Esophagus (tissue), 2 donors: ENCODE measurements at regions not wholly inside any gene's neighbourhood (a gene's known extent, or its start where the extent isn't known, plus 50 kb on each side); places are given as distances from the start of the nearest gene placed in this dataset.

Experiments used
- H3K27ac ChIP-seq, 2 donors: one replicate each; pipeline ENCODE4 v1.5.1; 2013; ENCODE audit warnings: low read depth in 2 of 2, mild to moderate bottlenecking in 2 of 2, inconsistent platforms in 1 of 2, low read length in 1 of 2, moderate library complexity in 1 of 2
- H3K27me3 ChIP-seq, 2 donors: one replicate each; pipeline ENCODE4 v1.6.1; 2013; ENCODE audit warnings: low read length in 2 of 2, control low read depth in 1 of 2, mild to moderate bottlenecking in 1 of 2; ENCODE audit not compliant: insufficient read depth in 2 of 2, control insufficient read depth in 1 of 2
- H3K36me3 ChIP-seq, 2 donors: one replicate each; pipeline ENCODE4 v1.6.1; 2013; ENCODE audit warnings: low read length in 1 of 2; ENCODE audit not compliant: control insufficient read depth in 2 of 2, insufficient read depth in 2 of 2
- H3K4me1 ChIP-seq, 2 donors: one replicate each; pipeline ENCODE4 v1.6.1; 2013; ENCODE audit warnings: low read length in 1 of 2; ENCODE audit not compliant: control insufficient read depth in 2 of 2, insufficient read depth in 2 of 2
- H3K4me3 ChIP-seq, 2 donors: one replicate each; pipeline ENCODE4 v1.5.1; 2013; ENCODE audit warnings: low read length in 2 of 2, mild to moderate bottlenecking in 2 of 2, low read depth in 1 of 2, moderate library complexity in 1 of 2
- H3K9me3 ChIP-seq, 2 donors: one replicate each; pipeline ENCODE4 v1.6.1; 2013; ENCODE audit warnings: mild to moderate bottlenecking in 2 of 2, low read depth in 1 of 2, low read length in 1 of 2, moderate library complexity in 1 of 2; ENCODE audit not compliant: control insufficient read depth in 2 of 2, insufficient read depth in 1 of 2
- WGBS, 2 donors: extraction: QIAGEN DNeasy Blood & Tissue Kit; methylation state at CpG; one replicate each; pipeline ENCODE4 v1.1.7; 2013; 5-methylcytosine and 5-hydroxymethylcytosine counted together
- donor health status: healthy with polysubstance abuse.
- donor health status: Bipolar disorder and iron deficiency.

DNA sequence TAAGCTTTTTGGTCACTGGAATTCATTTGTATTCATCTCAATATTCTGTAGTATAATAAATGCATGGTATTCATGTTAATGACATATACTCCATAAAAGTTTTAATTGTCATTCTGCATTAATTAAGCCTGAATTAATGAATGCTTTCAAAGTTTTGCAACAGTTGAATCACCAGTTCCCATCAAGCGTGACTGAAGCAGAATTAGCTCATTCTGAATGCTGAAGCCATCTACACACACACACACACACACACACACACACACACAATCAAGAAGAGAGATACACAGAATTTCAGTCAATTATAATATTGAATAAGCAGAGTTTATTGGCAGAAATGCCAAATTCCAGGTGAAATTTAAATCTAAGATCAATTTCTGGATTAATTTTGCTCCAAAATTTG, 252.1 kb upstream of the KCNMB2 start:
- H3K9me3 ChIP-seq: no peaks in the 10 kb centered on the region
- no peak overlapping the region for H3K4me3 ChIP-seq
- WGBS, 2 donors: 67 to 68% methylated on average over 1 of the region's 1 CpG
- no peak overlapping the region for H3K27ac ChIP-seq
- H3K36me3 ChIP-seq: no peaks in the 10 kb centered on the region
- no peaks in the 10 kb centered on the region for H3K27me3 ChIP-seq
- H3K4me1 ChIP-seq: no peaks in the 10 kb centered on the region

- no peak overlapping the region for H3K4me3 ChIP-seq
- no peaks in the 10 kb centered on the region for H3K36me3 ChIP-seq
- H3K9me3 ChIP-seq: no peaks in the 10 kb centered on the region
- H3K27ac ChIP-seq: no peak overlapping the region
- WGBS, 2 donors: 72 to 86% methylated on average over 5 of the region's 5 CpGs
- H3K27me3 ChIP-seq: no peaks in the 10 kb centered on the region
- no peaks in the 10 kb centered on the region for H3K4me1 ChIP-seq
These were observed 248.2 kb upstream of the KCNMB2 start for GRCh38 chr3:178288074-178288473.

GRCh38 chr3:178289544-178290160, 246.6 kb upstream of the KCNMB2 start:
- Histone ChIP-seq H3K9me3 (no peaks in the 10 kb centered on the region), H3K27ac (no peak overlapping the region), H3K36me3 (no peaks in the 10 kb centered on the region), H3K4me3 (no peak overlapping the region), H3K27me3 (no peaks in the 10 kb centered on the region), H3K4me1 (no peaks in the 10 kb centered on the region)
- WGBS, 2 donors: 46 to 51% methylated on average over 6 of the region's 6 CpGs

GRCh38 chr3:178291574-178292370, 244.5 kb upstream of the KCNMB2 start:
- 56 to 77% methylated on average over 7 of the region's 7 CpGs for WGBS, 2 donors
- no peaks in the 10 kb centered on the region for H3K27me3 ChIP-seq
- H3K4me1 ChIP-seq: no peaks in the 10 kb centered on the region
- H3K27ac ChIP-seq: no peak overlapping the region
- H3K9me3 ChIP-seq: no peaks in the 10 kb centered on the region
- no peak overlapping the region for H3K4me3 ChIP-seq
- no peaks in the 10 kb centered on the region for H3K36me3 ChIP-seq

GRCh38 chr3:178295292-178295912, 240.8 kb upstream of the KCNMB2 start:
- 88 to 92% methylated on average over 2 of the region's 2 CpGs for WGBS, 2 donors
- no peak overlapping the region for H3K4me3 ChIP-seq
- H3K27me3 ChIP-seq: no peaks in the 10 kb centered on the region
- H3K36me3 ChIP-seq: no peaks in the 10 kb centered on the region
- no peak overlapping the region for H3K27ac ChIP-seq
- no peaks in the 10 kb centered on the region for H3K4me1 ChIP-seq
- no peaks in the 10 kb centered on the region for H3K9me3 ChIP-seq

DNA sequence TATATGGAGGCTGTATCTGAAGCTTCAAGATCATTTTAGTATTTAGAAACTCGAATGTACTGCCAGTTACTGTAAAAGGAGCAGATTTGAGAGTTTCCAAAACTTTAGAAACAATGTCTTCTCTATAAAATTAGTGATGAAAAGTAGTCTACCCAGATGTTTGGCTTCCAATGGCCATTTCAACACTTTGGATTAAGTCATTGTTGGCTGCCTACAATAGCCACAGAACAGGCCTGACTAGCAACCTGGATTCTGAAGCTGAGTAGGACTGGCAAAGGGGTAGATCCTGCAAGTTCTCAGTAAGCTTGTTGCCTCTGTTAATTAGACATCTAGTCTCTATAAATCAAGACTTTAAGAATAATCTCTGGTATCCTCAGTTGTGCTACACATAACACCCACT, 239.0 kb upstream of the KCNMB2 start:
- no peak overlapping the region for H3K4me3 ChIP-seq
- no peaks in the 10 kb centered on the region for H3K27me3 ChIP-seq
- no peak overlapping the region for H3K27ac ChIP-seq
- no peaks in the 10 kb centered on the region for H3K4me1 ChIP-seq
- no peaks in the 10 kb centered on the region for H3K36me3 ChIP-seq
- 71 to 76% methylated on average over 1 of the region's 1 CpG for WGBS, 2 donors
- no peaks in the 10 kb centered on the region for H3K9me3 ChIP-seq

DNA sequence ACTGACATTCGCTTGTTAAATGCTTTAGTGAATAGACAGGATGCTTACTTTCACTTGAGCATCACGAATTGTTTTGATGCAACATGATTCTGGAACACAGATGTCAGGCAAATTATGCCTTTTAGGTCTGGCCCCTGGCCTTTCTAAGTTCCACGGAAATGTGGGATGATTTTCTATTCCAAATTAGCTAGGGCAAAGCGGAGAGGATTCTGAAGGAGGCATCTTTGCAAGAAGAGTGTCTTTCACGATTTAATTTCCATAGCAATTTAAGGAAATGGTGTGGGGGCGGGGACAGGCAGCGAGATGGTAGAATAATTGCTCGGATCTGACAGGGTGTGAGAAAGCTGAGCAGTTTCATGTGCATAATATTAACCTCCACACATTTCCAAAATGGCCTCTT, 238.5 kb upstream of the KCNMB2 start:
- H3K36me3 ChIP-seq: no peaks in the 10 kb centered on the region
- no peaks in the 10 kb centered on the region for H3K9me3 ChIP-seq
- H3K4me3 ChIP-seq: no peak overlapping the region
- no peak overlapping the region for H3K27ac ChIP-seq
- H3K27me3 ChIP-seq: no peaks in the 10 kb centered on the region
- 89% methylated on average over 8 of the region's 8 CpGs for WGBS, 2 donors
- H3K4me1 ChIP-seq: no peaks in the 10 kb centered on the region

DNA sequence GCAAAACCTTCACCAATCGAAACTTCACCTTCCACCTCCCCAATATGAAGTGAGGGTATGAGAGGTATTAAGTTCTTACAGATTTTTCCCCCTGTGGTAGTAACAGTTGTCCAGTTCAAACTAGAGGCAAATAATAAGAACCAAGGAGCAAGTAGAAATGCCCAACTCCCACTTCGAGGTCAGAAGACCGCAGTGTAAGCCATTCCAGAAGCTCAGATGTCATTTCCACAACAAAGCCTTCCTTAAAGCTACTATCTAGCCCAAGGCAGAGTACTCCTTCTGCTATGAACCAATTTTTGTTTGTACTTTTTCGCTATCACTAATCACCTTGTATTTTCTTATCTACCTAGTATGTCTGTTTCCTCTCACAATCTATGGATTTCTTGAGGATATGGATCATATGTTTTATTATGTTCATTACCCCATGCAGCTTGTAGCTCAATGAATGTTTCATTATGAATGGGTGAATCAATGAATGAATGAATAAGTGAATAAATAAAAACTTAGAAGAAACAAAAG, 235.7 kb upstream of the KCNMB2 start:
- Histone ChIP-seq H3K4me1 (no peaks in the 10 kb centered on the region), H3K27ac (no peak overlapping the region), H3K27me3 (no peaks in the 10 kb centered on the region), H3K4me3 (no peak overlapping the region), H3K9me3 (no peaks in the 10 kb centered on the region), H3K36me3 (no peaks in the 10 kb centered on the region)
- 83 to 93% methylated on average over 4 of the region's 4 CpGs for WGBS, 2 donors

DNA sequence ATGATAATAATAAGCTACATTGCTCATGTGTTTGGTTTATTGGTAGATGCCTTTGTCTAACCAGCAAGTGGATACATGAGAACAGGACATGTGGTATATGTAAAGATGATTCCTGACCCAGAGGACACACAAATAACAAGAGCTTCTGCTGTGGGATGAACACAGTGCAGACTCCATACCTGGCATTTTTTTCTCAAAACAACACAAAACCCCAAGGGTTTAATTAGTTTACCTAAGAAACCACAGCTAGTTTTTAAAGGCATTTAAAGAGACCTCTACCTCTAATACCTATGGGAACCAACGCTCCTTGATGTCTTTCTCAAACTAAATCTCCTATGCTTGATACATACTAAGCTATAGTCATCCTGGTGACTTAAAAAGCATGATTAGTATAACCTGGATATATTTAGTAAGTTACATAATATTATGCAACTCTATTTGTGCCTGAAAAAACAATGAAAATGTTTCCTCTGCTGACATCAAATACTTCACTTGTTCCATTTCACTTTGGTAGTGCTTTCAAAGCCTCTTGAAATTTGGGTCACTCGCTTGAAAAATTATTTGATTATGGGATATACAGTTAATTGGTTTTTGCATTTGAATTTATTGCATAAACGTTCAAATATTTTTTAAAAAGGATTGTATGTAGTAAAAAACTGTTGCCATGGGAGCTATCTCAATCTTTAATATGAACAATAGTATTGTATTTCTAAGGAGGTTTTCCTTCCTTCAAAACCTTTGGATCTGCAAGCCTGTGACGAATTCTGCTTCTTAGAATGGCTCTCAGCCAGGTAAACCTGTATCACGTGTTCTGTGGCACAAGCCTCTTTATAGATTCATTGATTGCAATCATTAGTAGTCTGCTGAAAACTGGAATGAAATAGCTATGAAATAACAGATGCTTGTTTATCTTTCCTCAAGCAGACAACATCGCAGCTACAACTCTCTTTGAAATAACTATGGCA, 233.0 kb upstream of the KCNMB2 start:
- no peaks in the 10 kb centered on the region for H3K36me3 ChIP-seq
- no peaks in the 10 kb centered on the region for H3K27me3 ChIP-seq
- no peak overlapping the region for H3K27ac ChIP-seq
- H3K9me3 ChIP-seq: no peaks in the 10 kb centered on the region
- no peaks in the 10 kb centered on the region for H3K4me1 ChIP-seq
- WGBS, 2 donors: 72 to 76% methylated on average over 6 of the region's 6 CpGs
- no peak overlapping the region for H3K4me3 ChIP-seq
